ENCODE measurements at regions not wholly inside any gene's neighbourhood (a gene's known extent, or its start where the extent isn't known, plus 50 kb on each side); places are given as distances from the start of the nearest gene placed in this dataset.

DNA sequence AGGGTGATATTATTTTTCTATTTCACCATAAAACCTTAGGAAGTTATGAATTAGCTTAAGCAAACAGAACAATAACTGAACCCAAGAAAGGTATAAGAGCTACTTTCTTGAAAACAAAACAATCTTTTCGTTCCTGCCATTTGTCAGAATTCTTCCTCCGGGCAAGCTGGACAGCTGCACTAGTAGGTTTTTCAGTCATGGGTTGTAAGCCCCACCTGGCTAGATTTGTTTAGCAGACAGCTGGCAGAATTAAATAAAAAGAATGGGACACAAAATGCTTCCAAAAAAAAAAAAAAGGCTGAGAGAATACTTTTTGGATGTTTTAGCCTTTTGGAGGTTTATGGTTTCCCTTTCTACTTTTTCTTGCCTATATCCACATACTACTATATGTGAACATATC, 694.1 kb downstream of the ARHGAP15 start:
- H3K36me3 ChIP-seq, result no peaks in the 10 kb centered on the region
- H3K27ac ChIP-seq, result no peak overlapping the region
- no peak for TF ChIP-seq POLR2A (IDR thresholded peaks at IDR 0.05)
- TF ChIP-seq, protein P1, sequence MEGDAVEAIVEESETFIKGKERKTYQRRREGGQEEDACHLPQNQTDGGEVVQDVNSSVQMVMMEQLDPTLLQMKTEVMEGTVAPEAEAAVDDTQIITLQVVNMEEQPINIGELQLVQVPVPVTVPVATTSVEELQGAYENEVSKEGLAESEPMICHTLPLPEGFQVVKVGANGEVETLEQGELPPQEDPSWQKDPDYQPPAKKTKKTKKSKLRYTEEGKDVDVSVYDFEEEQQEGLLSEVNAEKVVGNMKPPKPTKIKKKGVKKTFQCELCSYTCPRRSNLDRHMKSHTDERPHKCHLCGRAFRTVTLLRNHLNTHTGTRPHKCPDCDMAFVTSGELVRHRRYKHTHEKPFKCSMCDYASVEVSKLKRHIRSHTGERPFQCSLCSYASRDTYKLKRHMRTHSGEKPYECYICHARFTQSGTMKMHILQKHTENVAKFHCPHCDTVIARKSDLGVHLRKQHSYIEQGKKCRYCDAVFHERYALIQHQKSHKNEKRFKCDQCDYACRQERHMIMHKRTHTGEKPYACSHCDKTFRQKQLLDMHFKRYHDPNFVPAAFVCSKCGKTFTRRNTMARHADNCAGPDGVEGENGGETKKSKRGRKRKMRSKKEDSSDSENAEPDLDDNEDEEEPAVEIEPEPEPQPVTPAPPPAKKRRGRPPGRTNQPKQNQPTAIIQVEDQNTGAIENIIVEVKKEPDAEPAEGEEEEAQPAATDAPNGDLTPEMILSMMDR (IDR thresholded peaks at IDR 0.05), result no peak
- no peaks in the 10 kb centered on the region for H3K4me1 ChIP-seq
- no peak overlapping the region for H3K4me3 ChIP-seq
- H3K9me3 ChIP-seq, result no peaks in the 10 kb centered on the region
- no peaks in the 10 kb centered on the region for H3K27me3 ChIP-seq
- DNase-seq, result no peak

DNA sequence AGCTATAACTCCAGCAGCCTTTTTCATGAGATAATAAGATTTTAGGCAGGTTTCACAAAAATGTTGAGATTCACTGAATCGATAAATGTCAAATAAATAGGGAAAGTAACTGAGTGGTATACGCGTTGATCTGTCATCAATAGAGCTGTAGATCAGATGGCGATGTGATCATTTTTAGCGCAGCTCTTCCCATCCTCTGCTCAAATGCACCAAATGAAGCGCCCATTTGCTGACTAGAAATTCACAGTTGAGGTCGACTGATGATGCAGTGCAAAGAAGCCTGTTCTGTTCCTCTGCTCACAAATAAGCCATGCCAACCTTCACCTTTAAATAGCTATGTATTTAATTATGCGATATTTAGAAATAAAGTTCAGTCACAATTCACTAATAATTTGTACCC, 693.5 kb downstream of the ARHGAP15 start:
- Histone ChIP-seq H3K36me3 (no peaks in the 10 kb centered on the region), H3K4me1 (no peaks in the 10 kb centered on the region), H3K4me3 (no peak overlapping the region), H3K27me3 (no peaks in the 10 kb centered on the region), H3K27ac (no peak overlapping the region), H3K9me3 (no peaks in the 10 kb centered on the region)
- TF ChIP-seq, protein P1 (IDR thresholded peaks at IDR 0.05), result no peak
- no peak for DNase-seq

DNA sequence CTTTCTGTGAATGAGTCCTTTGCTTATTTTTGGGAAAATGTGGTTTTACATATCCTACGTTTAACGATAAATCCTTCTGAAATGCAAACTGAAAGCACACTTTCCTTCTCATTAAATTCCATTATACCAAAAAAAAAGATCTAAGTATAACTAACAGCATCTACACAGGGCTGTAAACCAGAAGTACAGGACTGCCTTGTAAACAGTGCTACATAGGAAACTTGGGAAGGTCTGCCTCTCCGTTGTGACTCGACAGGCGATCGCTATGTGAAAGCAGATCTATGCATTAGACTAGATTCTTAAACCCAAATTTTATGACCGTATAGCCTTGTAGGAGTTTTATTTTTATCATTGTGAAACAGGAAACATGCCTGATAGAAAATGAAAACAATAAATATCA, 690.5 kb downstream of the ARHGAP15 start:
- Histone ChIP-seq H3K4me3 (no peak overlapping the region), H3K36me3 (no peaks in the 10 kb centered on the region), H3K9me3 (no peaks in the 10 kb centered on the region), H3K27me3 (no peaks in the 10 kb centered on the region), H3K27ac (no peak overlapping the region), H3K4me1 (no peaks in the 10 kb centered on the region)
- TF ChIP-seq, protein P1 (IDR thresholded peaks at IDR 0.05), result no peak
- TF ChIP-seq POLR2A (IDR thresholded peaks at IDR 0.05), result no peak
- DNase-seq, result no peak

DNA sequence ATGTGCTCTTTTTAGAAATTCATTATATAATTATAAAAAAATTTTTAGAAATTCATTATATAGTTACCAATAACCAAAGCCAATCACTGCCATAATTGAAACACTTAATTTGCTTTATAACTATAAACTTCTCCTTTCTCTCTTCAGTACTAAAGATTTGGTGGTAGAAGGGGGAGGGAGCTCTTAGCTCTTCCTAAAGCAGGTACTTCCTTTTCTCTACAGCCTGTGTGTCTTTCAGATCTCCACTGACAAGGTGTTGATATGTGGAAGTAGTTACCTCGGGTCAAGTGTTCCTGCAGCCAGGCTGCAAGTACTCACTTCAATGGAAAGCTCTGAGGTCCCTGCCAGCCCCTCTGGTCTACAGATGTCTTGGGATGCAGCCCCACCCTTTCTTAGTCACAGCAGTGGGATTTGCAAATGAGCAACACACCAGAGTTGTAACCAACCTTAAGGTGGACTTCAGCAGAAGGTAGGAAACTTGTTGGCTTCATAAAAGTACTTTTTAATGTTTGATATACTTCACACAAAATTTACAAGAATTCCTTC, 690.0 kb downstream of the ARHGAP15 start:
- Histone ChIP-seq H3K4me3 (no peak overlapping the region), H3K36me3 (no peaks in the 10 kb centered on the region), H3K27me3 (no peaks in the 10 kb centered on the region), H3K9me3 (no peaks in the 10 kb centered on the region), H3K4me1 (no peaks in the 10 kb centered on the region), H3K27ac (no peak overlapping the region)
- TF ChIP-seq, protein P1 (IDR thresholded peaks at IDR 0.05), result no peak
- TF ChIP-seq POLR2A (IDR thresholded peaks at IDR 0.05), result no peak
- no peak for DNase-seq

Small RNAs in the stretch of these regions (small RNA-seq; reads per million reads assigned to genes)
- 0 reads per million in 2 donors for gene RF00019

All from Peyer's patch (tissue), 4 donors.